WTC11 (cell line): ENCODE measurements at regions not wholly inside any gene's neighbourhood (a gene's known extent, or its start where the extent isn't known, plus 50 kb on each side); places are given as distances from the start of the nearest gene placed in this dataset.

Source experiments
- ATAC-seq: fragments of 200-7000 bp; cut with Tn5 transposase; 2 replicates; pipeline ENCODE4 v1.10.0; 2021; ENCODE audit warnings: mild to moderate bottlenecking, moderate library complexity
- CTCF ChIA-PET: fragments of 300-600 bp; sonication (Branson Sonifier 250); formaldehyde crosslinking; loops from one replicate; lab custom pipeline; 2021; ENCODE audit warnings: antibody characterized with exemption; lab: Charles Lee
- POLR2A ChIA-PET: fragments of 350-600 bp; sonication (Branson Sonifier 250); formaldehyde crosslinking; loops from one replicate; lab custom pipeline; 2021; ENCODE audit warnings: antibody characterized with exemption; lab: Charles Lee
- DNase-seq: peaks from one replicate; pipeline ENCODE4 v3.0.0; 2021; ENCODE audit warnings: low spot score
- H3K27ac Mint-ChIP-seq: 2 replicates; pipeline ENCODE4 v1.8.0; 2021; ENCODE audit warnings: mixed read lengths
- H3K27me3 Mint-ChIP-seq: 2 replicates; pipeline ENCODE4 v1.8.0; 2021; ENCODE audit warnings: low read depth, mild to moderate bottlenecking, moderate library complexity, mixed read lengths
- H3K36me3 Mint-ChIP-seq: 2 replicates; pipeline ENCODE4 v1.8.0; 2021; ENCODE audit warnings: mixed read lengths
- H3K4me1 Mint-ChIP-seq: 2 replicates; pipeline ENCODE4 v1.8.0; 2022; ENCODE audit warnings: mixed read lengths
- H3K4me3 Mint-ChIP-seq: 2 replicates; pipeline ENCODE4 v1.8.0; 2021; ENCODE audit warnings: mild to moderate bottlenecking, moderate library complexity, mixed read lengths
- H3K9me3 Mint-ChIP-seq: 2 replicates; pipeline ENCODE4 v1.8.0; 2021; ENCODE audit warnings: mixed read lengths
- FOXJ3 ChIP-seq: sonication (generic); formaldehyde crosslinking; IDR thresholded peaks from 2 replicates; pipeline ENCODE4 v1.9.0; 2021; ENCODE audit warnings: missing genetic modification reagents, mild to moderate bottlenecking, borderline replicate concordance
- FOXP1 ChIP-seq: sonication (generic); formaldehyde crosslinking; IDR thresholded peaks from 2 replicates; pipeline ENCODE4 v1.8.0; 2022; ENCODE audit warnings: missing genetic modification reagents, mild to moderate bottlenecking, moderate library complexity, borderline replicate concordance
- GTF2I ChIP-seq: fragments of 250-450 bp; sonication (Bioruptor Pico); conservative IDR thresholded peaks from 2 replicates; pipeline ENCODE4 v1.4.0; 2021; ENCODE audit warnings: mild to moderate bottlenecking
- HMGA2 ChIP-seq: fragments of 250-450 bp; sonication (Bioruptor Pico); IDR thresholded peaks from 2 replicates; pipeline ENCODE4 v1.4.0; 2021; ENCODE audit warnings: mild to moderate bottlenecking, moderate library complexity
- NFATC4 ChIP-seq: fragments of 250-450 bp; sonication (Bioruptor Pico); IDR thresholded peaks from 2 replicates; pipeline ENCODE4 v1.9.0; 2021; ENCODE audit warnings: mild to moderate bottlenecking
- RELA ChIP-seq: sonication (generic); formaldehyde crosslinking; IDR thresholded peaks from 2 replicates; pipeline ENCODE4 v1.8.1; 2022; ENCODE audit warnings: missing genetic modification reagents, mild to moderate bottlenecking, borderline replicate concordance
- RORB ChIP-seq: fragments of 250-450 bp; sonication (Bioruptor Pico); IDR thresholded peaks from 2 replicates; pipeline ENCODE4 v1.9.0; 2021; ENCODE audit warnings: mild to moderate bottlenecking
- SOX15 ChIP-seq: fragments of 250-450 bp; sonication (Bioruptor Pico); IDR thresholded peaks from 2 replicates; pipeline ENCODE4 v1.9.0; 2021; ENCODE audit warnings: mild to moderate bottlenecking
- TEAD1 ChIP-seq: sonication (generic); formaldehyde crosslinking; IDR thresholded peaks from 2 replicates; pipeline ENCODE4 v1.8.0; 2022; ENCODE audit warnings: mild to moderate bottlenecking, missing genetic modification reagents
- ZNF121 ChIP-seq: sonication (generic); formaldehyde crosslinking; IDR thresholded peaks from 2 replicates; pipeline ENCODE4 v1.8.0; 2023; ENCODE audit warnings: missing genetic modification reagents
- ZNF281 ChIP-seq: sonication (generic); formaldehyde crosslinking; IDR thresholded peaks from 2 replicates; pipeline ENCODE4 v1.8.0; 2023; ENCODE audit warnings: mild to moderate bottlenecking, missing genetic modification reagents
- ZNF423 ChIP-seq: fragments of 250-450 bp; sonication (Bioruptor Pico); IDR thresholded peaks from 2 replicates; pipeline ENCODE4 v2.1.2; 2022; ENCODE audit warnings: mild to moderate bottlenecking, moderate library complexity
- ZNF425 ChIP-seq: fragments of 250-450 bp; sonication (Bioruptor Pico); conservative IDR thresholded peaks from 2 replicates; pipeline ENCODE4 v1.9.0; 2021; ENCODE audit warnings: mild to moderate bottlenecking
- TF ChIP-seq, protein P1 (sequence below): sonication (generic); formaldehyde crosslinking; IDR thresholded peaks from 2 replicates; pipeline ENCODE4 v1.8.1; 2023; ENCODE audit warnings: mild to moderate bottlenecking, missing genetic modification reagents
- TF ChIP-seq, protein P2 (sequence below): sonication (generic); formaldehyde crosslinking; IDR thresholded peaks from 2 replicates; pipeline ENCODE4 v1.8.1; 2023; ENCODE audit warnings: mild to moderate bottlenecking, moderate library complexity, missing genetic modification reagents
- TF ChIP-seq, protein P3 (sequence below): fragments of 200-600 bp; IDR thresholded peaks from 2 replicates; pipeline ENCODE4 v1.8.0; 2022; ENCODE audit warnings: antibody characterized with exemption
- TF ChIP-seq, protein P4 (sequence below): sonication (generic); formaldehyde crosslinking; IDR thresholded peaks from 2 replicates; pipeline ENCODE4 v1.8.1; 2023; ENCODE audit warnings: mild to moderate bottlenecking, missing genetic modification reagents, moderate library complexity
- TF ChIP-seq, protein P5 (sequence below): fragments of 250-450 bp; sonication (Bioruptor Pico); IDR thresholded peaks from 2 replicates; pipeline ENCODE4 v1.9.0; 2021; ENCODE audit warnings: mild to moderate bottlenecking, borderline replicate concordance
- TF ChIP-seq, protein P6 (sequence below): fragments of 250-450 bp; sonication (Bioruptor Pico); IDR thresholded peaks from 2 replicates; pipeline ENCODE4 v1.9.0; 2021; ENCODE audit warnings: moderate library complexity, mild to moderate bottlenecking, inconsistent platforms, borderline replicate concordance

GRCh38 chr3:102577082-102577789, 142.4 kb downstream of the ZPLD1 start:
- H3K27me3 Mint-ChIP-seq: no peaks in the 10 kb centered on the region
- no peak overlapping the region for H3K27ac Mint-ChIP-seq
- POLR2A ChIA-PET: no interaction called here
- no peaks in the 10 kb centered on the region for H3K36me3 Mint-ChIP-seq
- no peaks in the 10 kb centered on the region for H3K9me3 Mint-ChIP-seq
- no peak overlapping the region for H3K4me3 Mint-ChIP-seq
- DNase-seq: no peak
- ATAC-seq: no peak
- CTCF ChIA-PET: no interaction called here
- H3K4me1 Mint-ChIP-seq: peaks cover 3% of the 10 kb centered on the region
- TF ChIP-seq ZNF121: no peak
- no peak for TF ChIP-seq HMGA2
- no peak for TF ChIP-seq FOXP1 (CRISPR knock-in tag)
- TF ChIP-seq, protein P1, sequence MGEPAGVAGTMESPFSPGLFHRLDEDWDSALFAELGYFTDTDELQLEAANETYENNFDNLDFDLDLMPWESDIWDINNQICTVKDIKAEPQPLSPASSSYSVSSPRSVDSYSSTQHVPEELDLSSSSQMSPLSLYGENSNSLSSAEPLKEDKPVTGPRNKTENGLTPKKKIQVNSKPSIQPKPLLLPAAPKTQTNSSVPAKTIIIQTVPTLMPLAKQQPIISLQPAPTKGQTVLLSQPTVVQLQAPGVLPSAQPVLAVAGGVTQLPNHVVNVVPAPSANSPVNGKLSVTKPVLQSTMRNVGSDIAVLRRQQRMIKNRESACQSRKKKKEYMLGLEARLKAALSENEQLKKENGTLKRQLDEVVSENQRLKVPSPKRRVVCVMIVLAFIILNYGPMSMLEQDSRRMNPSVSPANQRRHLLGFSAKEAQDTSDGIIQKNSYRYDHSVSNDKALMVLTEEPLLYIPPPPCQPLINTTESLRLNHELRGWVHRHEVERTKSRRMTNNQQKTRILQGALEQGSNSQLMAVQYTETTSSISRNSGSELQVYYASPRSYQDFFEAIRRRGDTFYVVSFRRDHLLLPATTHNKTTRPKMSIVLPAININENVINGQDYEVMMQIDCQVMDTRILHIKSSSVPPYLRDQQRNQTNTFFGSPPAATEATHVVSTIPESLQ: no peak
- TF ChIP-seq ZNF281 (CRISPR knock-in tag): no peak
- no peak for TF ChIP-seq TEAD1 (CRISPR knock-in tag)
- TF ChIP-seq, protein P2, sequence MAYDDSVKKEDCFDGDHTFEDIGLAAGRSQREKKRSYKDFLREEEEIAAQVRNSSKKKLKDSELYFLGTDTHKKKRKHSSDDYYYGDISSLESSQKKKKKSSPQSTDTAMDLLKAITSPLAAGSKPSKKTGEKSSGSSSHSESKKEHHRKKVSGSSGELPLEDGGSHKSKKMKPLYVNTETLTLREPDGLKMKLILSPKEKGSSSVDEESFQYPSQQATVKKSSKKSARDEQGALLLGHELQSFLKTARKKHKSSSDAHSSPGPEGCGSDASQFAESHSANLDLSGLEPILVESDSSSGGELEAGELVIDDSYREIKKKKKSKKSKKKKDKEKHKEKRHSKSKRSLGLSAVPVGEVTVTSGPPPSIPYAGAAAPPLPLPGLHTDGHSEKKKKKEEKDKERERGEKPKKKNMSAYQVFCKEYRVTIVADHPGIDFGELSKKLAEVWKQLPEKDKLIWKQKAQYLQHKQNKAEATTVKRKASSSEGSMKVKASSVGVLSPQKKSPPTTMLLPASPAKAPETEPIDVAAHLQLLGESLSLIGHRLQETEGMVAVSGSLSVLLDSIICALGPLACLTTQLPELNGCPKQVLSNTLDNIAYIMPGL: no peak
- TF ChIP-seq RELA (CRISPR knock-in tag): no peak
- TF ChIP-seq ZNF423 (CRISPR knock-in tag): no peak
- TF ChIP-seq, protein P3, sequence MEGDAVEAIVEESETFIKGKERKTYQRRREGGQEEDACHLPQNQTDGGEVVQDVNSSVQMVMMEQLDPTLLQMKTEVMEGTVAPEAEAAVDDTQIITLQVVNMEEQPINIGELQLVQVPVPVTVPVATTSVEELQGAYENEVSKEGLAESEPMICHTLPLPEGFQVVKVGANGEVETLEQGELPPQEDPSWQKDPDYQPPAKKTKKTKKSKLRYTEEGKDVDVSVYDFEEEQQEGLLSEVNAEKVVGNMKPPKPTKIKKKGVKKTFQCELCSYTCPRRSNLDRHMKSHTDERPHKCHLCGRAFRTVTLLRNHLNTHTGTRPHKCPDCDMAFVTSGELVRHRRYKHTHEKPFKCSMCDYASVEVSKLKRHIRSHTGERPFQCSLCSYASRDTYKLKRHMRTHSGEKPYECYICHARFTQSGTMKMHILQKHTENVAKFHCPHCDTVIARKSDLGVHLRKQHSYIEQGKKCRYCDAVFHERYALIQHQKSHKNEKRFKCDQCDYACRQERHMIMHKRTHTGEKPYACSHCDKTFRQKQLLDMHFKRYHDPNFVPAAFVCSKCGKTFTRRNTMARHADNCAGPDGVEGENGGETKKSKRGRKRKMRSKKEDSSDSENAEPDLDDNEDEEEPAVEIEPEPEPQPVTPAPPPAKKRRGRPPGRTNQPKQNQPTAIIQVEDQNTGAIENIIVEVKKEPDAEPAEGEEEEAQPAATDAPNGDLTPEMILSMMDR: no peak
- TF ChIP-seq, protein P4, sequence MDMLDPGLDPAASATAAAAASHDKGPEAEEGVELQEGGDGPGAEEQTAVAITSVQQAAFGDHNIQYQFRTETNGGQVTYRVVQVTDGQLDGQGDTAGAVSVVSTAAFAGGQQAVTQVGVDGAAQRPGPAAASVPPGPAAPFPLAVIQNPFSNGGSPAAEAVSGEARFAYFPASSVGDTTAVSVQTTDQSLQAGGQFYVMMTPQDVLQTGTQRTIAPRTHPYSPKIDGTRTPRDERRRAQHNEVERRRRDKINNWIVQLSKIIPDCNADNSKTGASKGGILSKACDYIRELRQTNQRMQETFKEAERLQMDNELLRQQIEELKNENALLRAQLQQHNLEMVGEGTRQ: no peak
- TF ChIP-seq GTF2I: no peak
- no peak for TF ChIP-seq NFATC4
- no peak for TF ChIP-seq SOX15
- TF ChIP-seq RORB: no peak
- TF ChIP-seq FOXJ3 (CRISPR knock-in tag): no peak
- no peak for TF ChIP-seq ZNF425 (CRISPR knock-in tag)
- TF ChIP-seq, protein P5, sequence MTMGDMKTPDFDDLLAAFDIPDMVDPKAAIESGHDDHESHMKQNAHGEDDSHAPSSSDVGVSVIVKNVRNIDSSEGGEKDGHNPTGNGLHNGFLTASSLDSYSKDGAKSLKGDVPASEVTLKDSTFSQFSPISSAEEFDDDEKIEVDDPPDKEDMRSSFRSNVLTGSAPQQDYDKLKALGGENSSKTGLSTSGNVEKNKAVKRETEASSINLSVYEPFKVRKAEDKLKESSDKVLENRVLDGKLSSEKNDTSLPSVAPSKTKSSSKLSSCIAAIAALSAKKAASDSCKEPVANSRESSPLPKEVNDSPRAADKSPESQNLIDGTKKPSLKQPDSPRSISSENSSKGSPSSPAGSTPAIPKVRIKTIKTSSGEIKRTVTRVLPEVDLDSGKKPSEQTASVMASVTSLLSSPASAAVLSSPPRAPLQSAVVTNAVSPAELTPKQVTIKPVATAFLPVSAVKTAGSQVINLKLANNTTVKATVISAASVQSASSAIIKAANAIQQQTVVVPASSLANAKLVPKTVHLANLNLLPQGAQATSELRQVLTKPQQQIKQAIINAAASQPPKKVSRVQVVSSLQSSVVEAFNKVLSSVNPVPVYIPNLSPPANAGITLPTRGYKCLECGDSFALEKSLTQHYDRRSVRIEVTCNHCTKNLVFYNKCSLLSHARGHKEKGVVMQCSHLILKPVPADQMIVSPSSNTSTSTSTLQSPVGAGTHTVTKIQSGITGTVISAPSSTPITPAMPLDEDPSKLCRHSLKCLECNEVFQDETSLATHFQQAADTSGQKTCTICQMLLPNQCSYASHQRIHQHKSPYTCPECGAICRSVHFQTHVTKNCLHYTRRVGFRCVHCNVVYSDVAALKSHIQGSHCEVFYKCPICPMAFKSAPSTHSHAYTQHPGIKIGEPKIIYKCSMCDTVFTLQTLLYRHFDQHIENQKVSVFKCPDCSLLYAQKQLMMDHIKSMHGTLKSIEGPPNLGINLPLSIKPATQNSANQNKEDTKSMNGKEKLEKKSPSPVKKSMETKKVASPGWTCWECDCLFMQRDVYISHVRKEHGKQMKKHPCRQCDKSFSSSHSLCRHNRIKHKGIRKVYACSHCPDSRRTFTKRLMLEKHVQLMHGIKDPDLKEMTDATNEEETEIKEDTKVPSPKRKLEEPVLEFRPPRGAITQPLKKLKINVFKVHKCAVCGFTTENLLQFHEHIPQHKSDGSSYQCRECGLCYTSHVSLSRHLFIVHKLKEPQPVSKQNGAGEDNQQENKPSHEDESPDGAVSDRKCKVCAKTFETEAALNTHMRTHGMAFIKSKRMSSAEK: no peak
- TF ChIP-seq, protein P6, sequence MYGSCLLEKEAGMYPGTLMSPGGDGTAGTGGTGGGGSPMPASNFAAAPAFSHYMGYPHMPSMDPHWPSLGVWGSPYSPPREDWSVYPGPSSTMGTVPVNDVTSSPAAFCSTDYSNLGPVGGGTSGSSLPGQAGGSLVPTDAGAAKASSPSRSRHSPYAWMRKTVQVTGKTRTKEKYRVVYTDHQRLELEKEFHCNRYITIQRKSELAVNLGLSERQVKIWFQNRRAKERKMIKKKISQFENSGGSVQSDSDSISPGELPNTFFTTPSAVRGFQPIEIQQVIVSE (CRISPR knock-in tag): no peak
